ENCODE measurements at regions not wholly inside any gene's neighbourhood (a gene's known extent, or its start where the extent isn't known, plus 50 kb on each side); places are given as distances from the start of the nearest gene placed in this dataset.

DNA sequence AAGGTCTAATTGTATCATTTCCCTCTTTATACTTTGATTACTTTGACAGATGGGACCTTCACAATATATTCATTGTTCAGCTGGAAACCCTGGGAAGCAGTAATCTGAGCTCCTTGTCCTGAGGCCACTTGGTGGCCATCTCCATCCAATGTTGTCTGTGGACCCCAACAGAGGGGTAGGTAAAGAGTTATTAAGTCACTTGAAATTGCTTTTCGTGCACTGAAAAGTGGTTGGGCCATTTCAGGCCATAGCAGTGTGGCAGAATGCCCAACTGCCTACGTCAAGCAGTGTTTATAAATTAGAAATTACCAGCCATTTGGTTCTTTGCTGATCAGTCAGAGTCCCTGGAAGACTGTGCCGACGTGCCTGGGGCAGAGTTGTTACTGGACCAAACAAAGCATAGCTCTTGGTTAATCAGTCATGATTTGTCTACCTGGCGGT is 308.3 kb upstream of the USP25 start:
- no peak overlapping the region for H3K9ac ChIP-seq (ENCODE audit: control insufficient read depth, insufficient read depth, low read length)
- TF ChIP-seq, protein P1, sequence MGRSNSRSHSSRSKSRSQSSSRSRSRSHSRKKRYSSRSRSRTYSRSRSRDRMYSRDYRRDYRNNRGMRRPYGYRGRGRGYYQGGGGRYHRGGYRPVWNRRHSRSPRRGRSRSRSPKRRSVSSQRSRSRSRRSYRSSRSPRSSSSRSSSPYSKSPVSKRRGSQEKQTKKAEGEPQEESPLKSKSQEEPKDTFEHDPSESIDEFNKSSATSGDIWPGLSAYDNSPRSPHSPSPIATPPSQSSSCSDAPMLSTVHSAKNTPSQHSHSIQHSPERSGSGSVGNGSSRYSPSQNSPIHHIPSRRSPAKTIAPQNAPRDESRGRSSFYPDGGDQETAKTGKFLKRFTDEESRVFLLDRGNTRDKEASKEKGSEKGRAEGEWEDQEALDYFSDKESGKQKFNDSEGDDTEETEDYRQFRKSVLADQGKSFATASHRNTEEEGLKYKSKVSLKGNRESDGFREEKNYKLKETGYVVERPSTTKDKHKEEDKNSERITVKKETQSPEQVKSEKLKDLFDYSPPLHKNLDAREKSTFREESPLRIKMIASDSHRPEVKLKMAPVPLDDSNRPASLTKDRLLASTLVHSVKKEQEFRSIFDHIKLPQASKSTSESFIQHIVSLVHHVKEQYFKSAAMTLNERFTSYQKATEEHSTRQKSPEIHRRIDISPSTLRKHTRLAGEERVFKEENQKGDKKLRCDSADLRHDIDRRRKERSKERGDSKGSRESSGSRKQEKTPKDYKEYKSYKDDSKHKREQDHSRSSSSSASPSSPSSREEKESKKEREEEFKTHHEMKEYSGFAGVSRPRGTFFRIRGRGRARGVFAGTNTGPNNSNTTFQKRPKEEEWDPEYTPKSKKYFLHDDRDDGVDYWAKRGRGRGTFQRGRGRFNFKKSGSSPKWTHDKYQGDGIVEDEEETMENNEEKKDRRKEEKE (IDR thresholded peaks at IDR 0.05) = no peak
- TF ChIP-seq ZNF217 (IDR thresholded peaks at IDR 0.05) (no peak), RCOR1 (conservative IDR thresholded peaks at IDR 0.05; ENCODE audit: low read depth, low read length) (no peak), SUPT20H (IDR thresholded peaks at IDR 0.05; ENCODE audit: borderline replicate concordance, control insufficient read depth, low read depth, low read length) (no peak), ESRRA (IDR thresholded peaks at IDR 0.05; ENCODE audit: low read length) (no peak), MTA3 (IDR thresholded peaks at IDR 0.05; ENCODE audit: borderline replicate concordance, low read length) (no peak), ZNF207 (IDR thresholded peaks at IDR 0.05; ENCODE audit: borderline replicate concordance) (no peak), TCF3 (IDR thresholded peaks at IDR 0.05; ENCODE audit: borderline replicate concordance, insufficient read depth, low read depth, low read length) (no peak), POLR2A (IDR thresholded peaks at IDR 0.05; ENCODE audit: low read depth, low read length) (no peak), FOXM1 (IDR thresholded peaks at IDR 0.05; ENCODE audit: low read depth, low read length) (no peak), BHLHE40 (IDR thresholded peaks at IDR 0.05; ENCODE audit: borderline replicate concordance in 1 of 2, low read depth in 2 of 2, low read length in 1 of 2) (no peak), JUNB (IDR thresholded peaks at IDR 0.05) (no peak), EED (IDR thresholded peaks at IDR 0.05; ENCODE audit: low read depth) (no peak)
- TF ChIP-seq, protein P2, sequence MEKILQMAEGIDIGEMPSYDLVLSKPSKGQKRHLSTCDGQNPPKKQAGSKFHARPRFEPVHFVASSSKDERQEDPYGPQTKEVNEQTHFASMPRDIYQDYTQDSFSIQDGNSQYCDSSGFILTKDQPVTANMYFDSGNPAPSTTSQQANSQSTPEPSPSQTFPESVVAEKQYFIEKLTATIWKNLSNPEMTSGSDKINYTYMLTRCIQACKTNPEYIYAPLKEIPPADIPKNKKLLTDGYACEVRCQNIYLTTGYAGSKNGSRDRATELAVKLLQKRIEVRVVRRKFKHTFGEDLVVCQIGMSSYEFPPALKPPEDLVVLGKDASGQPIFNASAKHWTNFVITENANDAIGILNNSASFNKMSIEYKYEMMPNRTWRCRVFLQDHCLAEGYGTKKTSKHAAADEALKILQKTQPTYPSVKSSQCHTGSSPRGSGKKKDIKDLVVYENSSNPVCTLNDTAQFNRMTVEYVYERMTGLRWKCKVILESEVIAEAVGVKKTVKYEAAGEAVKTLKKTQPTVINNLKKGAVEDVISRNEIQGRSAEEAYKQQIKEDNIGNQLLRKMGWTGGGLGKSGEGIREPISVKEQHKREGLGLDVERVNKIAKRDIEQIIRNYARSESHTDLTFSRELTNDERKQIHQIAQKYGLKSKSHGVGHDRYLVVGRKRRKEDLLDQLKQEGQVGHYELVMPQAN (conservative IDR thresholded peaks at IDR 0.05) = no peak
- TF ChIP-seq, protein P3, sequence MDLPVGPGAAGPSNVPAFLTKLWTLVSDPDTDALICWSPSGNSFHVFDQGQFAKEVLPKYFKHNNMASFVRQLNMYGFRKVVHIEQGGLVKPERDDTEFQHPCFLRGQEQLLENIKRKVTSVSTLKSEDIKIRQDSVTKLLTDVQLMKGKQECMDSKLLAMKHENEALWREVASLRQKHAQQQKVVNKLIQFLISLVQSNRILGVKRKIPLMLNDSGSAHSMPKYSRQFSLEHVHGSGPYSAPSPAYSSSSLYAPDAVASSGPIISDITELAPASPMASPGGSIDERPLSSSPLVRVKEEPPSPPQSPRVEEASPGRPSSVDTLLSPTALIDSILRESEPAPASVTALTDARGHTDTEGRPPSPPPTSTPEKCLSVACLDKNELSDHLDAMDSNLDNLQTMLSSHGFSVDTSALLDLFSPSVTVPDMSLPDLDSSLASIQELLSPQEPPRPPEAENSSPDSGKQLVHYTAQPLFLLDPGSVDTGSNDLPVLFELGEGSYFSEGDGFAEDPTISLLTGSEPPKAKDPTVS (IDR thresholded peaks at IDR 0.05; ENCODE audit: low read depth, low read length) = no peak
- TF ChIP-seq, protein P4, sequence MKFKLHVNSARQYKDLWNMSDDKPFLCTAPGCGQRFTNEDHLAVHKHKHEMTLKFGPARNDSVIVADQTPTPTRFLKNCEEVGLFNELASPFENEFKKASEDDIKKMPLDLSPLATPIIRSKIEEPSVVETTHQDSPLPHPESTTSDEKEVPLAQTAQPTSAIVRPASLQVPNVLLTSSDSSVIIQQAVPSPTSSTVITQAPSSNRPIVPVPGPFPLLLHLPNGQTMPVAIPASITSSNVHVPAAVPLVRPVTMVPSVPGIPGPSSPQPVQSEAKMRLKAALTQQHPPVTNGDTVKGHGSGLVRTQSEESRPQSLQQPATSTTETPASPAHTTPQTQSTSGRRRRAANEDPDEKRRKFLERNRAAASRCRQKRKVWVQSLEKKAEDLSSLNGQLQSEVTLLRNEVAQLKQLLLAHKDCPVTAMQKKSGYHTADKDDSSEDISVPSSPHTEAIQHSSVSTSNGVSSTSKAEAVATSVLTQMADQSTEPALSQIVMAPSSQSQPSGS (IDR thresholded peaks at IDR 0.05; ENCODE audit: low read length) = no peak
- DNase-seq (ENCODE audit: low read depth, low spot score) (no peak), ATAC-seq (no peak), FAIRE-seq (no peak)
- in situ Hi-C loops (cut with MboI) (no loop called here), intact Hi-C loops (cut with micrococcal nuclease; ENCODE audit: unreplicated experiment) (no loop called here)
- no peaks in the 10 kb centered on the region for H3K79me2 ChIP-seq (ENCODE audit: control insufficient read depth, insufficient read depth, low read length)
- no peak overlapping the region for H3K27ac ChIP-seq (ENCODE audit: control insufficient read depth, insufficient read depth)
- peaks cover 5% of the 10 kb centered on the region for H3K4me1 ChIP-seq (ENCODE audit: control insufficient read depth, insufficient read depth, low read length)
- no peak overlapping the region for H2AFZ ChIP-seq (ENCODE audit: control insufficient read depth, low read depth, low read length)
- H3K9me3 ChIP-seq (replicated peaks; ENCODE audit: control insufficient read depth, insufficient read depth, low read length) = no peaks in the 10 kb centered on the region
- H3K27me3 ChIP-seq (replicated peaks in 1 of 2; ENCODE audit: control insufficient read depth in 2 of 2, insufficient read depth in 2 of 2, low read length in 1 of 2) = no peaks in the 10 kb centered on the region
- 27% methylated on average over 5 of the region's 5 CpGs for WGBS (ENCODE audit: insufficient coverage, insufficient replicate concordance, low lambda C conversion rate, missing lambda C conversion rate)
- ChIA-PET RAD21 (ENCODE audit: unreplicated experiment) (no interaction called here), CTCF (interaction anchor here (0.9 to 1.0 kb wide), 2 partner anchors 9 to 14 kb away, joined by 3 to 4 read pairs; no protein-coding TSS in a partner anchor), POLR2A (interaction anchor here (0.7 to 1.0 kb wide), 2 partner anchors 18 to 27 kb away, joined by 4 to 8 read pairs; no protein-coding TSS in a partner anchor), SMC1A (ENCODE audit: uncharacterized antibody, unreplicated experiment) (interaction anchor here (1.3 kb wide), 1 partner anchor 11 kb away, joined by 3 read pairs; no protein-coding TSS in a partner anchor)
- H3K4me2 ChIP-seq (ENCODE audit: control insufficient read depth, insufficient read depth) = no peak overlapping the region
- no peaks in the 10 kb centered on the region for H4K20me1 ChIP-seq (ENCODE audit: control insufficient read depth, insufficient read depth)
- no peaks in the 10 kb centered on the region for H3K36me3 ChIP-seq (ENCODE audit: control insufficient read depth in 2 of 2, insufficient read depth in 2 of 2, low read length in 1 of 2)
- H3K4me3 ChIP-seq = no peak overlapping the region
- BruUV-seq (replicated peaks) = no TSS peak
